A673 (cell line): ENCODE measurements at regions not wholly inside any gene's neighbourhood (a gene's known extent, or its start where the extent isn't known, plus 50 kb on each side); places are given as distances from the start of the nearest gene placed in this dataset.
A peak's percentile ranks its signal among the peaks of the same experiment; 100 is the strongest.

Experiments used
- BruUV-seq: library from RNA; stranded (reverse); fragments of 400-500 nt; replicated peaks from 2 replicates; lab custom pipeline; 2021; lab: Mats Ljungman, UMichigan
- CTCF ChIA-PET: fragments of 300-600 bp; sonication (Branson Sonifier 250); formaldehyde crosslinking; loops from one replicate; lab custom pipeline; 2022; ENCODE audit warnings: antibody characterized with exemption; lab: Charles Lee
- POLR2A ChIA-PET: fragments of 300-600 bp; sonication (Branson Sonifier 250); formaldehyde crosslinking; loops from one replicate; lab custom pipeline; 2022; ENCODE audit warnings: antibody characterized with exemption; ENCODE audit not compliant: low non-redundant PET; lab: Charles Lee
- DNase-seq: peaks from one replicate; pipeline ENCODE4 v3.0.0-alpha.2; 2015; ENCODE audit warnings: low spot score
- H3K27ac ChIP-seq: fragments of 200-600 bp; sonication (generic); 2 replicates; pipeline ENCODE4 v1.5.1; 2016; ENCODE audit warnings: mixed run types, low read depth, mild to moderate bottlenecking, mixed read lengths, antibody characterized with exemption, low read length; ENCODE audit not compliant: poor library complexity, severe bottlenecking
- H3K27me3 ChIP-seq: fragments of 200-600 bp; sonication (generic); replicated peaks from 2 replicates; pipeline ENCODE4 v1.6.1; 2017; ENCODE audit warnings: mixed run types, low read depth, mild to moderate bottlenecking, mixed read lengths, antibody characterized with exemption, low read length; ENCODE audit not compliant: insufficient read depth, poor library complexity
- H3K36me3 ChIP-seq: fragments of 200-600 bp; sonication (generic); 2 replicates; pipeline ENCODE4 v1.6.1; 2016; ENCODE audit warnings: mixed run types, mild to moderate bottlenecking, mixed read lengths, antibody characterized with exemption, low read length; ENCODE audit not compliant: insufficient read depth, poor library complexity, severe bottlenecking
- H3K4me1 ChIP-seq: fragments of 200-600 bp; sonication (generic); 2 replicates; pipeline ENCODE4 v1.6.1; 2017; ENCODE audit warnings: mixed run types, mild to moderate bottlenecking, mixed read lengths, antibody characterized with exemption, low read length; ENCODE audit not compliant: insufficient read depth, poor library complexity, severe bottlenecking
- H3K4me3 ChIP-seq: fragments of 200-600 bp; sonication (generic); 2 replicates; pipeline ENCODE4 v1.5.1; 2016; ENCODE audit warnings: low read depth, mixed run types, mild to moderate bottlenecking, mixed read lengths, low read length; ENCODE audit not compliant: poor library complexity, severe bottlenecking
- H3K9me3 ChIP-seq: fragments of 200-600 bp; sonication (generic); 2 replicates; pipeline ENCODE4 v1.6.1; 2016; ENCODE audit warnings: mixed run types, low read depth, mild to moderate bottlenecking, mixed read lengths, antibody characterized with exemption, low read length; ENCODE audit not compliant: poor library complexity, severe bottlenecking
- EZH2 ChIP-seq: fragments of 200-600 bp; sonication (generic); IDR thresholded peaks from 2 replicates; pipeline ENCODE4 v1.6.1; 2017; ENCODE audit warnings: borderline replicate concordance, low read depth, mild to moderate bottlenecking, mixed read lengths, antibody characterized with exemption, low read length; ENCODE audit not compliant: poor library complexity, severe bottlenecking
- intact Hi-C: fragments of 100-400 bp; cut with micrococcal nuclease; formaldehyde crosslinking; loops from one replicate; pipeline ENCODE4 v1.10.0; 2022; ENCODE audit not compliant: unreplicated experiment
- TF ChIP-seq, protein P1 (sequence below): fragments of 300-800, 200-600 bp; sonication (generic); conservative IDR thresholded peaks from 2 replicates; pipeline ENCODE4 v1.5.1; 2017; ENCODE audit warnings: low read depth, mild to moderate bottlenecking, antibody characterized with exemption, low read length, moderate library complexity, mixed read lengths

- BruUV-seq, result no TSS peak
- H3K4me1 ChIP-seq, result no peaks in the 10 kb centered on the region
- TF ChIP-seq, protein P1, sequence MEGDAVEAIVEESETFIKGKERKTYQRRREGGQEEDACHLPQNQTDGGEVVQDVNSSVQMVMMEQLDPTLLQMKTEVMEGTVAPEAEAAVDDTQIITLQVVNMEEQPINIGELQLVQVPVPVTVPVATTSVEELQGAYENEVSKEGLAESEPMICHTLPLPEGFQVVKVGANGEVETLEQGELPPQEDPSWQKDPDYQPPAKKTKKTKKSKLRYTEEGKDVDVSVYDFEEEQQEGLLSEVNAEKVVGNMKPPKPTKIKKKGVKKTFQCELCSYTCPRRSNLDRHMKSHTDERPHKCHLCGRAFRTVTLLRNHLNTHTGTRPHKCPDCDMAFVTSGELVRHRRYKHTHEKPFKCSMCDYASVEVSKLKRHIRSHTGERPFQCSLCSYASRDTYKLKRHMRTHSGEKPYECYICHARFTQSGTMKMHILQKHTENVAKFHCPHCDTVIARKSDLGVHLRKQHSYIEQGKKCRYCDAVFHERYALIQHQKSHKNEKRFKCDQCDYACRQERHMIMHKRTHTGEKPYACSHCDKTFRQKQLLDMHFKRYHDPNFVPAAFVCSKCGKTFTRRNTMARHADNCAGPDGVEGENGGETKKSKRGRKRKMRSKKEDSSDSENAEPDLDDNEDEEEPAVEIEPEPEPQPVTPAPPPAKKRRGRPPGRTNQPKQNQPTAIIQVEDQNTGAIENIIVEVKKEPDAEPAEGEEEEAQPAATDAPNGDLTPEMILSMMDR, result no peak
- no peak for TF ChIP-seq EZH2
- no peak overlapping the region for H3K27ac ChIP-seq
- H3K9me3 ChIP-seq, result no peaks in the 10 kb centered on the region
- intact Hi-C loops, result no loop called here
- CTCF ChIA-PET, result no interaction called here
- POLR2A ChIA-PET, result no interaction called here
- H3K27me3 ChIP-seq, result no peaks in the 10 kb centered on the region
- H3K4me3 ChIP-seq, result no peak overlapping the region
- no peak for DNase-seq
- no peaks in the 10 kb centered on the region for H3K36me3 ChIP-seq
Measured at GRCh38 chr5:125130591-125130990, 384.2 kb upstream of the ZNF608 start.

- no peaks in the 10 kb centered on the region for H3K4me1 ChIP-seq
- ChIA-PET POLR2A (no interaction called here), CTCF (no interaction called here)
- H3K27ac ChIP-seq, result no peak overlapping the region
- no peak overlapping the region for H3K4me3 ChIP-seq
- H3K27me3 ChIP-seq, result no peaks in the 10 kb centered on the region
- DNase-seq, result peak; percentile 54
- intact Hi-C loops, result no loop called here
- H3K9me3 ChIP-seq, result no peaks in the 10 kb centered on the region
- no peaks in the 10 kb centered on the region for H3K36me3 ChIP-seq
- no peak for TF ChIP-seq EZH2
- BruUV-seq, result no TSS peak
Measured at GRCh38 chr5:125134216-125135081, 388.0 kb upstream of the ZNF608 start.

- H3K27ac ChIP-seq, result no peak overlapping the region
- H3K27me3 ChIP-seq, result no peaks in the 10 kb centered on the region
- POLR2A ChIA-PET, result no interaction called here
- CTCF ChIA-PET, result no interaction called here
- TF ChIP-seq, protein P1, result no peak
- H3K4me3 ChIP-seq, result no peak overlapping the region
- H3K36me3 ChIP-seq, result no peaks in the 10 kb centered on the region
- no peak for DNase-seq
- intact Hi-C loops, result no loop called here
- no TSS peak for BruUV-seq
- no peaks in the 10 kb centered on the region for H3K9me3 ChIP-seq
- no peaks in the 10 kb centered on the region for H3K4me1 ChIP-seq
Measured at GRCh38 chr5:125137535-125137934, 391.1 kb upstream of the ZNF608 start.

- intact Hi-C loops, result no loop called here
- no peak for DNase-seq
- Histone ChIP-seq H3K4me3 (no peak overlapping the region), H3K36me3 (no peaks in the 10 kb centered on the region), H3K27ac (no peak overlapping the region), H3K4me1 (no peaks in the 10 kb centered on the region), H3K27me3 (no peaks in the 10 kb centered on the region), H3K9me3 (no peaks in the 10 kb centered on the region)
- TF ChIP-seq, protein P1, result no peak
- no peak for TF ChIP-seq EZH2
- BruUV-seq, result no TSS peak
- POLR2A ChIA-PET, result no interaction called here
- CTCF ChIA-PET, result no interaction called here
Measured at GRCh38 chr5:125138266-125138665, 391.8 kb upstream of the ZNF608 start.
